NCI-H1092 (cell line): ENCODE measurements at regions not wholly inside any gene's neighbourhood (a gene's known extent, or its start where the extent isn't known, plus 50 kb on each side); places are given as distances from the start of the nearest gene placed in this dataset.

Experiments used
- DNase-seq: peaks from one replicate; lab custom pipeline; 2025; lab: John Stamatoyannopoulos, UW

DNA sequence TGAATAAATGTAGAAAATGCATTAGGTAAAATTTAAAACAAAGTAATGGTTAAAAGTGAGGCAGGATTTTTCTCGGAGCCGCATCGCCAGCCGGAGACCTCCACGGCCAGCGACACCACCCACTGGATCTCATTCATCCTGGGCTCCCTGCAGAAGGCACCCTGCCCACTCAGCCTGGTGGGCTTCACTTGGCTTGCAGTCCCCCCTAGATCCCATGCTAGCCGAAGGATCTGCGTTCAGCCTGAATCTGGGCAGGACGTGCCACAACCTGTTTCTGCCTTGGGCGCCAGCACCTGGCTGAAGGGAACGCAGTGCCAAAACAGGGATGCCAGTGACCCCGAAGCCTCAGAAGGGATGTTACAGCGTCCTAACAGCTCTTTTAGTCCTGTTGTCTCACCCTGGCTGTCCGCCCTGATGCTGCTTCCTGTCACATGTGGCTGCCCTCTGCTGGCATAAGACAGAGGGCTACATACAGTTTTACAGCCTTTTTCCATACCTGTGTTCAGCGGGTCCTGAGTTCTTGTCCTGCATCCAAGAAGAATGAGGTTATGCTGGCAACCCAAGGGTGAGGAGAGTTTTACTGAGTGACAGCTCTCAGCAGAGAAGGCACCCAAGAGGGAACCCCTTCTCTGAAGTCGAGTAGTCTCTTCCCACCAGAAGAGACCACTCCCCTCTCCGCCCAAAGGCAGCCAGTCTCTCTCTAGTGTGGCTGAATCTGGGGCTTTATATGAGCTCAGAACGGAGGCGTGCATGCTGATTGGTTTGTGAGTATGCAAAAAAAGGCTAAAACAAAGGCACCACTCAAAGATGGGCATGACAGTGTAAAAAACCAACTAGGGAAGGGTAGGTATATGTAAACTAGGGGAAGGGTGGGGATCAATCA lies 173.1 kb upstream of the GYPC start:
- no peak for DNase-seq

DNA sequence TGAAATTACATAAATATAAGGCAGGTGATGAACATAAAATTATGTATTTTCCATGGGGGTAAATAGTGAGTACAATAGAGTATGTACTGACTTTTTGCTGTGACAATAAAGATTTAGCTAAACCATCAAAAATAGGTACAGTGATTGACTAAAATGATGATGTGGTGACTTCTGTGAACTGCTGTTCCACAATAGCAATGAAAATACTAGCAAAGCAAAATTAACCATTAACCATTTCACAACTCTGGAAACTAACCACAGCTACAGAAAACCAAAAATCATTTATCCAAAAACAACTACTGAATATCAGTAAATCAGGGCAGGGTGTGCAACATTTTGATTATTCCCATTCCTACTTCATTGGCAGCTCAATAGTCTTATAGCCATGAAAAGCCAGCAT lies 161.4 kb upstream of the GYPC start:
- DNase-seq: no peak

DNA sequence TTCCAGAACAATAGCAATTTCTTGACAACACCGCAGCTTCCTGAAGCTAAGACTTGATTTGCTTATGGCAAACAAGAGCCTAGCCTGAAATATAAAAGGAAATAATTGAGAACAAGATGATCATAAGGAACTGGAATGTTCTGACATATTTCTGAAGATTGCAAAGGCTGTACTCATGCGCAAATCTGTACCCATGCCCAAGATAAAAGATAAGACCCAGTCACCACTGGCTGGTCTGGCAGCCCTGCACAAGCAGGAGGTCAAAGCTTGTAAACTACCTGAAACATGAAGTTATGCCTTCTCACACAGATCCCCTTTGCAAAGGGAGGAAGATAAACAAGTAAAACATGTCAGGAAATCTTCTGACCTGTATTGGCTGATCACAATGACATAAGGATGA lies 160.8 kb upstream of the GYPC start:
- DNase-seq: no peak

DNA sequence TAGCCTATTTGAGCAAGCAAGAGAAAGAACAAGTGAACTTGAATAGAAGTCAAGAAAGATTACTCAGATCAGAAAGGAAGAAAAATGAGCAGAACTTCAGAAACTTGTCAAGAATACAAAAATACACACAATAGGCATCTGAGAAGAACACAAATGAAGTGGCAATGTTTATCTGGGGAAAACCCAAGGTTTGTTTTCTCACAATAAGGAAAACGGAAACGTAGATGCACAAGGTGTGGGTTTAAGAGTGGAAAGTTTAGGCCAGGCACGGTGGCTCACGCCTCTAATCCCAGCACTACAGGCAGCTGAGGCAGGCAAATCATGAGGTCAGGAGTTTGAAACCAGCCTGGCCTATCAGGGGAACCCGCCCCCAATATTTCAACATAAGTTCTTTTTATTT lies 159.5 kb upstream of the GYPC start:
- no peak for DNase-seq

DNA sequence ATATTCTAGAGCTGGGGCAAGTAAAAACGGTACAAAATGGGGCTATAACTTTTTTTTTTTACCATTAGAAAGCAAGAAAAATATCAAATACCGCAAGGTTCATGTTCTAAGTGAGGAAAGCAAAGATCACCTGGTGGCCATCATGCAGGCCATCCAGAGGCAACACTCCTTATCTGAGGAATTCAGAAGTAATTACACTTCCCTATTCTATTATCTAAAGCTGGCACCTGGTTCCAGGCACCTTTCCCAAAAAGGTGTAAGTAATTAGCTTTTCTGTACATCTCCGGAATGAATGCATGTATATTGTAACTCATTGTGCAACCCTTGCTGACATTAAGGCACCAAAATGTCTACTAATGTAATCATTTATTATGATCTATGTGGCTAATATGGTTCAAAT lies 152.5 kb upstream of the GYPC start:
- DNase-seq: no peak

DNA sequence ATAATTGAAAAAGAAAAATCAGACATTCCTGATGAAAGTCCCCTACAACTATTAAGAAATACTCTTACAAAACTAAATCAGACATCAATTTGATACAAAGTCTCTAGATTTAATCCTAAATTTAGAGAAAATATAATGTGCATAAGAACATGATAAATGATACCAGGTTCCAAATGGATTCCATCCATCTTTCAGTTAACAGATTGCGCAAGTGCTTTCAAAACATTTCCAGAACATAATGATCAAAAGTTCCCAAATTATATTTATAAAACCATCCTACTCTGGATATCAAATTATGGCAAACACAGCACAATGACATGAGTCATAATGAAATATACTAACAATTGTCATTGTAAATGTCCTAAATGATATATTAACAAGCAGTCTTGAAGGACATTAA lies 151.0 kb upstream of the GYPC start:
- no peak for DNase-seq

DNA sequence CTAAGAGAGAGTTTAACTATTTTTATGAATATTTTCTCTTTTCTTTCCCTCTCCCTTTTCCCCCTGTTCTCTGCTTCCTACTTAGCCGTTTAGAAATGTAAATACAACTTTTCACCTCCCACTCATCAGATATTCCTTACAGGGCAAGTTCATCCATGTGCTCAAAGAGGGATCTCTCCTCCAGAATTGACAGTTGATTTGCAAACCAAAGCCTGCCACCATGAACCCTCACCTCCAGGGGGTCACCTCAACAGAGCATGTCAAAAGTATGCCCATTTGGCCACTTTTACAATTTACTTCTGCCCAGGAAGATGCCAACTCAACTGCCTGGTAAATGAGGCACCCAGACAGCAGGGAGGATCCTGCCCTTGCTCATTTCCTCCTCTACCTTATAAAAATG lies 149.2 kb upstream of the GYPC start:
- DNase-seq: no peak

DNA sequence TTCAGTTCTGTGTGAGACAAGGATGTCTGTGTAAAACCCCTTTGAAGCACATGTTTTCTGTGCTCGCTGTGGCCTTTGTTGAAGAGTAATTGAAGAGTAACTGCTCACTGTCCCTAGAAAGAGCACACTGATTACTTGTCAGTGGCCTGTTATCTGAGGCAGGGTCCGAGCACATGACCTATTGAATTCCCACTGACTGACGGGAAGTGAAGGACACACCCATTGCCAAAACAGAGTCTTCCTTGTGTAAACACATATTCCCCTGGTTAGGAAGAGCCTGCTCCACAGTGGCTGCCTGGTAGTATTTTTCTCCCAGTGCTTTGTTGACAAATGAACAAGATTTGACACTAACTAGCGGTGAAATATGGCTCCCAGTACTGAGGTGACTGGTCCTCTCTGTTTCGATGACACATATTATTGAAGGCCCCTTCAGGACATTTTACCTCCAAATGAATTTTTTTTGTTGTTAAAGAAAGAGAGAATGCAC lies 148.5 kb upstream of the GYPC start:
- no peak for DNase-seq

DNA sequence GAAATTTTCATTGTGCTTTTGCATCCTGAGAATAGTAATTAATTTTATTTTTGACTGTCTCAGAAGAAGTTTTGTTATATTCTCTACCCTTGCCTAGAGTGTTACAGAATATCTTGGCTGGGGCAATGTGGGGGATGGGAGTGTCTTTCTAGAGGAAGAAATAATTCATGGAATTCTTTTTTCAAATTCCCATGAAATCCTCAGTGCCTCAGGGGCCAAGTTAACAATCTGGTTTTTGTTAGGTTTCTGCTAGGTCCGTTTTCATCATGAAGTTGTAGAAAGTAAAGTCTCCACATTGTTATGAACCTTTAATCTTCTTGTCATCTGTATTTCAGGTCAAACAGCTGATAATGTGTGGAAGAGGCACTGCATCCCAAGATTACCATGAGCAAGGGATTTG lies 145.6 kb upstream of the GYPC start:
- no peak for DNase-seq

DNA sequence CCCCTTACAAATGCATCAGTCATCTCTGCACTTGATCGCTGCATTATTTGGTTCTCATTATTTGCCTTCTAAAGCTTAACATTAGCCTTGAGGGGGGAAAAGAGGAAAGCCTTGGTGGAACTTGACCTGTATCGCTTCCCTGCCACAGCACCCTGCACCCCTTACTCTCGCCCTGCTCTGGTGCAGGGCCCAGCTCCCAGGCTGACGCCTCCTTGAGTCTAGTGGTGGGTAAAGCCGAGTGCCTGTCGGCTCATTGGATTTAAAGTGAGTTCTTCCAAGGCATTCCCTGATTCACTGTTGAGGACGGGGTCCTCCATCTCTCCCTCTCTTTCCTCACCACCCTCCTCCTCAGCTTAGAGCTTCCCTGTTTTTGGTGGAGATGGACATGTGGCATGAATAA lies 145.0 kb upstream of the GYPC start:
- DNase-seq: no peak

DNA sequence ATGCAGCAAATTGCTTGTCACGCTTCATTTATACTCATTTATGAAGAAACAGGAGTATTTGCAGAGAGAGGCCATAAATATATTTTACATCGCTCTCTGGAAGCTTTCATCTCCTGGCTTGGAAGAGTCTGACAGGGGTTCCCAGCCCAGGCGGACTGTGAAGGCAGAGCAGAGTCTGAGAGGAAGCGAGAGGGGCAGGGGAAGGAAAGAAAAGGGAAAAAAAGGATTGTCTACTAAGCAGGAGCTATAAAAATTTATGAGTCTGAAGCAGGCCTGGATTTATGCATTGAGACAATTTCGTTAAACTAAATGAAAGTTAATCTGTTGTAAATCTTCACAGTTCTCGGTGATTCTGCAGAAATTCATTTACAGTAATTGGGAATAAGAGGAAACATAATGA lies 143.9 kb upstream of the GYPC start:
- DNase-seq: no peak

DNA sequence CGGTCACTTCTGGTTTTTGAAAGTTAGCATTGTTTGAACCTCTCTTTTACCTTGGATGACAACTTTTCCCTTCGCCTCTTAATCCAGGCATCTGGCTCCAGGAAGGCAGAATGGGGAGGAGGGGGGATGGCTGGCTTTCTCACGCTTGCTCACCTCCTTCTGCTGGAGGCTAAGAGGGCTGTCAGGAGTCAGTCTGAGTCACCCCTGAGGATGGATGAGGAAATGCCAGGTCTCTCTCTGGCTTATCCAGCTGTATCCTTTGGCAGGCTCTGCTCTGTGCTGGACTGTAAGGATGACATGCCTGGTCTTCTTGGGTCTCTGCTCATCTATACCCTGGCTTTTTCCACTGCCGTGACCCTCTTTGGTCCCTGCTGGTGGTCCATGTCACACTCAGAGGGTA lies 142.9 kb upstream of the GYPC start:
- no peak for DNase-seq

DNA sequence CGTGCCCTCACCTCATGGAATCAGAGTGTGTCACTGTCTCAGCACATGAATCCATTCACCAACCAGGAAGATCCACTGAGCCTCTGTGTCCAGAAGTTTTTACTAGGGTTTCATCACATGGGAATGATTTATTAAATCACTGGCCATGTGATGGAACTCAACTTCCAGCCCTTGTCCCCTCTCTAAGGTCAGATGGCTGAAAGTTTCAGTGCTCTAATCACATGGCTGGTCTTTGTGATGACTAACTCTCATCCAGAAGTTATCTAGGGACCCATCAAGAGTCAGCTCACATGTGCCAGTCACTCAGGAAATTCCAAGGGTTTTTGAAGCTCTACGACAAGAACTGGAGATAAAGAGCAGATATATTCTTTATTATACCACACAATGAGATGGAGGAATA lies 140.5 kb upstream of the GYPC start:
- no peak for DNase-seq

DNA sequence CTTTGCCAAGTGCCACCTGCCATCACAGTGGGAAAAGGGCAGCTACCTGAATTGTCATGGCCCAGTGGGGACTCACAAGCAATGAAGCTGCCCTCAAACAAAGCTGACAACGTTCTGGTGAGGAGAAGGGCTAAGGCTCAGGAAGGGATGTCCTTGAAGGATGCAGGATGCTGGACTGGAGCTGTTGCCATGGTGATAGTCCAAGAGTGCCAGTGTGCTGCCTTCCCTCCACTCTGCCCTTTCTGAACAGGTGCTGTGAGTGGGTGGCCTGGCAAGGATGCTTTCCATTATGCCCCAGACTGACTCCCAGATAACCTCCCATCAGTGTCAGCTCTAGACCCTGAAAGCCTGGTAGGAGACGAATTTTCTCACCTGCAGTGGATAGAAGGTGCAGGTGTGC lies 137.8 kb upstream of the GYPC start:
- DNase-seq: no peak

DNA sequence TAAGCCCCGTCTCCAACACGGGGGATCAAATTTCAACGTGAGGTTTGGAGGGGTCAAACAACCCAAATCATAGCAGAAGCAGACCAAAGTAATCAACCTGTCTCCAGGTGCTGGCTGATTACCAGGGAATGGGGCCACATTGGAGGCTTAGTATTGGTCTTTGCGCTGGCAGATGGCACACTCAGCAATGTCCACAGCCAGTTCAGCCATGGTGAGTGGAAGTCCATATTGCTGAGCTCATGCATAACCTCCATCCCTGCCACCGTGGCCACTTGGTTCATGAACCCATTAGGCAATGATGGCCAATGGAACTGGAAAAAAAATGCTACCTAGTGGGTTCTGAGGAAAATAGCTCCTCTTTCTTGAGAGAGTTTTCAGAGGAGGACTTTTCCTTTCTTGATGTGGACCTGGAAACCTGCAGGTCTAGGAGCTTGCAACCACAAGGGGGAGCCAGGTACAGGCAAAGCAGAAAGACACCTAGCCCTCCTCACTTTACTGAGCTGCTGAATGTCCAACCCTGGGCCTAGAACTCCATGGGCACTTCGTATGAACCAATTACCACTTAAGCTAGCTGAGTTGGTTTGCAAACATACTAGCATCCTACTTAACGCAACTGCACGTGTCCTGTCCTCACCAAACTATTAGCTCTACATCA lies 128.0 kb upstream of the GYPC start:
- DNase-seq: no peak

DNA sequence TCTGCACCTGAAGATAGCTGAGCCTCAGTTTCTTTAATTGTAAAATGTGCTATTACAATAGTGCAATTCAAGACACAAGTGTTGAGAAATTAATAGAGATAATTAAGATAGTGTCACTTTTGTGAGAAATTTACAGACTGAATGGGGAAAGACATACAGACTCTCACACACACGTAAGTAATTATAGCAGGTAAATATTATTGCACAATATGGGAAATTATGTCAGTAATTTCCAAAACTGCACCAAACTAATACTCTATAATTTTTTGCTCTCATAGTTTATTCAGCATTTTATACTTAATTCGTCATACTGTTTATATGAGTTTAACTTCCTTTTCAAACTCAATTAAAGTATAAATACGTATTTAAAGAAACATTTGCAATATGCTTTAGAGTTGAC lies 124.9 kb upstream of the GYPC start:
- no peak for DNase-seq

DNA sequence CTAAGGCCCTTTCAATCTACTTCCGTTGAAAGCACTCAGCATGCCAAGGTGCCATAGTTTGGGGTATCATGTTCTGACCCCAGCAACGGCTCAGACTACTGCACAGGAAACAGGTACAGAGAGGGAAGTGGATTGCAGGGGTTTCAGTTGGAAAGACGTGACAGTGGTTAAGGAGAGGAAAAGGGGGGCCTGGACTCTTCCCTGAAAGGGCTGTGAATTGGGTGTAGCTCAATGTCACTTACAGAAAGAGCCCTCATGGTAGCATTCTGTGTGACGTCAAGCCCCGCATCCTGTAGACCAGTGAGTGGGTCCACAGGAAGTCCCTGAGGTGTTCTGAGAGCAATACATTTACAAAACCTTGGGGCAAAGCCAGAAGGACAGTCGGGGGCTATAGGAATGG lies 121.5 kb upstream of the GYPC start:
- DNase-seq: no peak

DNA sequence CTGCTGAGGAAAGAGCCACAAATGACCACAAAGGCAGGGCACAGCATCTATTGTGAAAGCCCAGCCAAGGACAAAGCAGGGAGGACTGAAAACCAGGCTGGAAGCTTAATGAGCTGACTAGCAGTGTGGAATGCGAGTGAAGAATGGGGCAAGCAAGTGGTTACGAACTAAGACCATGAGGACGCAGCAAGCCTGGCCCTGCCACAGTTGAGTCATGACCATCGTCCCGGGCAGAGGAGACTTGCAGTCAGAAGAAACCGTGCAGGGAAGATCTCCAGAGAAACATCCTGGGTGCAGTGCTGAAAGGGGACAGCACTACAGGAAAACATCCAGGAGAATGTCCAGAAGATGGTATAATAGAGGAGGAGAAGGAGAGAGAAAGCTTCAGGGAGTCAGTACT lies 120.5 kb upstream of the GYPC start:
- DNase-seq: no peak

DNA sequence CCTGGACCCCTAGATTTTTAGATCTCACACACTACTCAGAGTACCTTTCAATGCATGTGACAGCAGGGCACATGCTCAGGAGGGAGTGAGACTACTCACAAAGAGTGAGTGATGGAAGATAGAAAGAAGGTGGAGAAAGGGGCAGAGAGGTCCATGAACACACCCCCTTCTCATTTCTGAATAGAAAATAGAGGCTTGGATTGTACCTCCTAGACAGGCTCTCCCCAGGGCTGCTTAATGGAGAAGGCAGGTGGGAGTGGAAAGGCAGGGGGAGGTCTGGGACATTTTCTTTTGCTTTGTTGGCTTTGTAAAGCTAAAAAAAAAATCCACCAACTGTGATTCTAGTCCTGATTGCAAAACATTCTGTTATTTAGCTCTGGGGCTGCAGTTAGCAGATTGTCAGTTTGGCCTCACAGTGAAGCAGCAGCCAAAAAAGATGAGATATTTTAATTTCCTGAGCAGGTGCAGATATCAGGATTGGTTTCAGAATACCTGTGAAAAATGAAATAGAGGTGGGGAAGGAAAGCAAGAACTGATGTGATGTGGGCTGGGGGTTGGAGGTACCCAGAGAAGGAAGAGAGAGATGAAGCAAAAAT lies 119.3 kb upstream of the GYPC start:
- no peak for DNase-seq

DNA sequence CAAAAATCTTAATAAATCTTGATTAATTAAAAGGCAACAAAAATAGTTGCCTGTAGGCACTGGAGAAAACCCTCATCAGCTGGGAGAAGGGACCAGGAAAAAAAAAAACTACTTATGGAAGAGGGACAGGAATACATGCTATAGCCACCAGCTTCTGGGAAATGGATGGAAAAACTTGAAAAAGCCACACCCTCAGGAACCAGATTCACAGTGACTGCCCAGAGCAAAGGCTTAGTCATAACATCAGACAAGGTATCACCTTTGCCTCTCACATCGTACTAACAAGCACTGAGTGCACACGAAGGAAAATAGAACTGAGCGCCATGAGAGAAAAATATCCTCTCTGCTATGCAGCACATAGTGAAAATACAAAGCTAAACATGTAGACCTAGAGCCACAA lies 116.9 kb upstream of the GYPC start:
- DNase-seq: no peak

DNA sequence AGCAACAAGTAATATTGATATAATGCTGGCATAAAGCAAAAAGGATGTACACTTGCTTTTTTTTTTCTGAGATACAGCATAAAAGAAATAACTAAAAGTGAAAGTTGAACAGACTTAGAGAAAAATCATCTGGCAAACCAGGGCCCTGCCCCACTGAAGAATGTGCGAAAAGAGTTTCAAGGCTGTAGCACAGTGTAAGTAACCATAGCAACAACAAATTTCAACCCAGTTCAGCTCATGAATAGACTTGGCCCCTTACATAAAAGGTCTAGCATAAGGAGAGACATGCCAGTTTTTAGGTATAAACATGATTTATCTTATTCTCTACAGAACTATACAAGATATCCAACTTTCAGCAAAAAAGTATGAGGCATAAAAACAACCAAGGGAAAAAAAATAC lies 113.7 kb upstream of the GYPC start:
- no peak for DNase-seq

DNA sequence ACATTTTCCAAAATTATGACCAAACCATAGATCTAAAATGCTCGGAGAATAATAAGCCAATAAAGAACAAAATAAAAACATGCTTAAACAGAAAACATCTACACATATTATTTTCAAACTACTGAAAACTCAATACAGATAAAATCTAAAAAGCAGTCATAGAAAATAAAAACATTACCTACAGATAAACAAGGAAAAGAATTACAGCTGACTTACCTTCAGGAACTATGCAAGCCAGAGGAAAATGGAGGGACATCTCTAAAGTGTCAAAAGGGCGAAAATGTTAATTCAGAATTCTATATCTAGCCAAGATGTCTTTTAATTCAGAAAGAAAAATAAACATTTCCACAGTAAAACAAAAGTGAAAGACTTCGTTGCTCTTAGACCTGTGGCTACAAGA lies 112.9 kb upstream of the GYPC start:
- DNase-seq: no peak

DNA sequence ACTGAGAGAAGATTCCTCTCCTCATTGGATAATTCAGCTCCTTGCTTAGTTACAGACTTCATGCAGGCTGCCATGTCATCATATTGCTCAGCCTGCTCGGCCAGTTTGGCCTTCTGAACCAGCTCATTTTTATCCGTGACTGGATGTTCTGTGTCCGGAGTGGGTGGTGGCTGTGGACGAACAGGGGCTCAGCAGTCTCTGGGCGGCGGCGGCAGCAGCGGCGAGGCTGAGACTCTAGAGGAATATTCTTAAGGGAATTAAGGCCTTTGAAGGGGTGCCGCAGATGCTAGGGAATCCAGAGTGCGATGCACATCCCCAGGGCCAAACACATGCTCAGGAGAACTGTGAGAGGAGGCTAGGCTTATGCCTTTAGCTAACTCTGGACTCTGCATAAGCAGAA lies 97.9 kb upstream of the GYPC start:
- DNase-seq: no peak
